K562 (cell line): ENCODE measurements at regions not wholly inside any gene's neighbourhood (a gene's known extent, or its start where the extent isn't known, plus 50 kb on each side); places are given as distances from the start of the nearest gene placed in this dataset.

ENCODE experiments used
- CTCF ChIP-seq, 3 experiments: IDR thresholded peaks in 2 of 3; conservative IDR thresholded peaks in 1 of 3; 2 replicates each; pipeline ENCODE4 v1.5.1; 2011 to 2012; ENCODE audit warnings: low read length in 3 of 3, mild to moderate bottlenecking in 3 of 3, control low read depth in 2 of 3, improper control_type of control experiment in 1 of 3, inconsistent platforms in 1 of 3, low read depth in 1 of 3, mixed read lengths in 1 of 3, moderate library complexity in 1 of 3; ENCODE audit not compliant: insufficient read depth in 2 of 3
- FOXJ3 ChIP-seq: sonication (generic); formaldehyde crosslinking; IDR thresholded peaks from 2 replicates; pipeline ENCODE4 v1.4.0; 2020; ENCODE audit warnings: mild to moderate bottlenecking, missing genetic modification reagents
- GABPB1 ChIP-seq: sonication (generic); formaldehyde crosslinking; IDR thresholded peaks from 2 replicates; pipeline ENCODE4 v1.8.0; 2022; ENCODE audit warnings: mild to moderate bottlenecking, missing genetic modification reagents
- GATAD2B ChIP-seq: fragments of 450-650 bp; IDR thresholded peaks from 2 replicates; pipeline ENCODE4 v1.6.1; 2017; ENCODE audit warnings: mild to moderate bottlenecking, borderline replicate concordance
- MAX ChIP-seq: sonication (generic); formaldehyde crosslinking; IDR thresholded peaks from 2 replicates; pipeline ENCODE4 v1.9.0; 2022; ENCODE audit warnings: mild to moderate bottlenecking, missing genetic modification reagents
- TF ChIP-seq, protein P1 (sequence below): sonication (generic); formaldehyde crosslinking; IDR thresholded peaks from 2 replicates; pipeline ENCODE4 v1.8.1; 2022; ENCODE audit warnings: missing genetic modification reagents
- TF ChIP-seq, protein P2 (sequence below), 3 experiments: fragments of 200-800 bp in 1 of 3; fragments of 250-450 bp in 1 of 3; fragments of 450-650 bp in 1 of 3; sonication (Bioruptor Pico) in 1 of 3; sonication (Bioruptor generic) in 1 of 3; formaldehyde crosslinking in 1 of 3; IDR thresholded peaks; 2 replicates each; pipeline versions ENCODE4 v1.6.1 to v1.8.0; 2016 to 2022; ENCODE audit warnings: mild to moderate bottlenecking in 2 of 3, missing genetic modification characterization in 2 of 3, missing compliant biosample characterization in 1 of 3, moderate library complexity in 1 of 3
- TF ChIP-seq, protein P3 (sequence below), 2 experiments: IDR thresholded peaks in 1 of 2; conservative IDR thresholded peaks in 1 of 2; 2 replicates each; pipeline ENCODE4 v1.6.1; 2016; ENCODE audit warnings: low read depth in 2 of 2, mild to moderate bottlenecking in 1 of 2, missing compliant biosample characterization in 1 of 2, missing genetic modification characterization in 1 of 2, moderate library complexity in 1 of 2

- TF ChIP-seq, protein P1, sequence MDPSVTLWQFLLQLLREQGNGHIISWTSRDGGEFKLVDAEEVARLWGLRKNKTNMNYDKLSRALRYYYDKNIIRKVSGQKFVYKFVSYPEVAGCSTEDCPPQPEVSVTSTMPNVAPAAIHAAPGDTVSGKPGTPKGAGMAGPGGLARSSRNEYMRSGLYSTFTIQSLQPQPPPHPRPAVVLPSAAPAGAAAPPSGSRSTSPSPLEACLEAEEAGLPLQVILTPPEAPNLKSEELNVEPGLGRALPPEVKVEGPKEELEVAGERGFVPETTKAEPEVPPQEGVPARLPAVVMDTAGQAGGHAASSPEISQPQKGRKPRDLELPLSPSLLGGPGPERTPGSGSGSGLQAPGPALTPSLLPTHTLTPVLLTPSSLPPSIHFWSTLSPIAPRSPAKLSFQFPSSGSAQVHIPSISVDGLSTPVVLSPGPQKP (CRISPR knock-in tag) = no peak
- TF ChIP-seq GATAD2B = no peak
- no peak for TF ChIP-seq MAX
- TF ChIP-seq, protein P2, sequence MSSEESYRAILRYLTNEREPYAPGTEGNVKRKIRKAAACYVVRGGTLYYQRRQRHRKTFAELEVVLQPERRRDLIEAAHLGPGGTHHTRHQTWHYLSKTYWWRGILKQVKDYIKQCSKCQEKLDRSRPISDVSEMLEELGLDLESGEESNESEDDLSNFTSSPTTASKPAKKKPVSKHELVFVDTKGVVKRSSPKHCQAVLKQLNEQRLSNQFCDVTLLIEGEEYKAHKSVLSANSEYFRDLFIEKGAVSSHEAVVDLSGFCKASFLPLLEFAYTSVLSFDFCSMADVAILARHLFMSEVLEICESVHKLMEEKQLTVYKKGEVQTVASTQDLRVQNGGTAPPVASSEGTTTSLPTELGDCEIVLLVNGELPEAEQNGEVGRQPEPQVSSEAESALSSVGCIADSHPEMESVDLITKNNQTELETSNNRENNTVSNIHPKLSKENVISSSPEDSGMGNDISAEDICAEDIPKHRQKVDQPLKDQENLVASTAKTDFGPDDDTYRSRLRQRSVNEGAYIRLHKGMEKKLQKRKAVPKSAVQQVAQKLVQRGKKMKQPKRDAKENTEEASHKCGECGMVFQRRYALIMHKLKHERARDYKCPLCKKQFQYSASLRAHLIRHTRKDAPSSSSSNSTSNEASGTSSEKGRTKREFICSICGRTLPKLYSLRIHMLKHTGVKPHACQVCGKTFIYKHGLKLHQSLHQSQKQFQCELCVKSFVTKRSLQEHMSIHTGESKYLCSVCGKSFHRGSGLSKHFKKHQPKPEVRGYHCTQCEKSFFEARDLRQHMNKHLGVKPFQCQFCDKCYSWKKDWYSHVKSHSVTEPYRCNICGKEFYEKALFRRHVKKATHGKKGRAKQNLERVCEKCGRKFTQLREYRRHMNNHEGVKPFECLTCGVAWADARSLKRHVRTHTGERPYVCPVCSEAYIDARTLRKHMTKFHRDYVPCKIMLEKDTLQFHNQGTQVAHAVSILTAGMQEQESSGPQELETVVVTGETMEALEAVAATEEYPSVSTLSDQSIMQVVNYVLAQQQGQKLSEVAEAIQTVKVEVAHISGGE (CRISPR knock-in tag; IDR thresholded peaks at IDR 0.05) = no peak
- no peak for TF ChIP-seq GABPB1 (CRISPR knock-in tag)
- TF ChIP-seq FOXJ3 (CRISPR knock-in tag) = no peak
- TF ChIP-seq, protein P3, sequence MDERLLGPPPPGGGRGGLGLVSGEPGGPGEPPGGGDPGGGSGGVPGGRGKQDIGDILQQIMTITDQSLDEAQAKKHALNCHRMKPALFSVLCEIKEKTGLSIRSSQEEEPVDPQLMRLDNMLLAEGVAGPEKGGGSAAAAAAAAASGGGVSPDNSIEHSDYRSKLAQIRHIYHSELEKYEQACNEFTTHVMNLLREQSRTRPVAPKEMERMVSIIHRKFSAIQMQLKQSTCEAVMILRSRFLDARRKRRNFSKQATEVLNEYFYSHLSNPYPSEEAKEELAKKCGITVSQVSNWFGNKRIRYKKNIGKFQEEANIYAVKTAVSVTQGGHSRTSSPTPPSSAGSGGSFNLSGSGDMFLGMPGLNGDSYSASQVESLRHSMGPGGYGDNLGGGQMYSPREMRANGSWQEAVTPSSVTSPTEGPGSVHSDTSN (CRISPR knock-in tag; IDR thresholded peaks at IDR 0.05; ENCODE audit: low read depth) = no peak
- TF ChIP-seq, protein P3 (tag; conservative IDR thresholded peaks at IDR 0.05; ENCODE audit: low read depth) = no peak
- TF ChIP-seq CTCF (IDR thresholded peaks at IDR 0.05 in 2 of 3, conservative IDR thresholded peaks at IDR 0.05 in 1 of 3; ENCODE audit: insufficient read depth in 2 of 3, low read depth in 1 of 3, low read length in 3 of 3) = no peak
Observed at GRCh38 chr20:29123861-29124260, 2133.6 kb upstream of the DEFB115 start (continued).
